NCI-H128 (cell line): ENCODE measurements at regions not wholly inside any gene's neighbourhood (a gene's known extent, or its start where the extent isn't known, plus 50 kb on each side); places are given as distances from the start of the nearest gene placed in this dataset.

Experiments
- DNase-seq: peaks from one replicate; lab custom pipeline; 2025; ENCODE audit not compliant: unreplicated experiment; lab: John Stamatoyannopoulos, UW

GRCh38 chr14:101116486-101117130 is 213.1 kb upstream of the RTL1 start:
- DNase-seq = no peak

GRCh38 chr14:101117543-101117942 is 214.0 kb upstream of the RTL1 start:
- no peak for DNase-seq

GRCh38 chr14:101118233-101118632 is 214.7 kb upstream of the RTL1 start:
- no peak for DNase-seq

GRCh38 chr14:101118746-101119591 is 215.4 kb upstream of the RTL1 start:
- DNase-seq = no peak

GRCh38 chr14:101119830-101120571 is 216.5 kb upstream of the RTL1 start:
- DNase-seq = no peak

- no peak for DNase-seq
Measured at GRCh38 chr14:101120641-101121507, 217.4 kb upstream of the RTL1 start.

GRCh38 chr14:101121508-101122139 is 218.1 kb upstream of the RTL1 start:
- DNase-seq = no peak

GRCh38 chr14:101122237-101123141 is 219.0 kb upstream of the RTL1 start:
- no peak for DNase-seq

GRCh38 chr14:101123618-101124510 is 220.3 kb upstream of the RTL1 start:
- no peak for DNase-seq

- DNase-seq = no peak
Measured at GRCh38 chr14:101124815-101125214, 221.3 kb upstream of the RTL1 start.

- no peak for DNase-seq
Measured at GRCh38 chr14:101125313-101125712, 221.8 kb upstream of the RTL1 start.

GRCh38 chr14:101125719-101126651 is 222.5 kb upstream of the RTL1 start:
- DNase-seq = no peak

- DNase-seq = no peak
Measured at GRCh38 chr14:101126731-101127130, 223.2 kb upstream of the RTL1 start.

GRCh38 chr14:101127224-101127623 is 223.7 kb upstream of the RTL1 start:
- DNase-seq = no peak

- DNase-seq = no peak
Measured at GRCh38 chr14:101128478-101129321, 225.2 kb upstream of the RTL1 start.

GRCh38 chr14:101129521-101130167 is 226.1 kb upstream of the RTL1 start:
- no peak for DNase-seq
